ENCODE measurements at regions not wholly inside any gene's neighbourhood (a gene's known extent, or its start where the extent isn't known, plus 50 kb on each side); places are given as distances from the start of the nearest gene placed in this dataset.
"Not testable (repeated sequence)": the region's sequence is repeated elsewhere in the genome, so short reads cannot be mapped to it uniquely, and the experiment has no call there.

DNA sequence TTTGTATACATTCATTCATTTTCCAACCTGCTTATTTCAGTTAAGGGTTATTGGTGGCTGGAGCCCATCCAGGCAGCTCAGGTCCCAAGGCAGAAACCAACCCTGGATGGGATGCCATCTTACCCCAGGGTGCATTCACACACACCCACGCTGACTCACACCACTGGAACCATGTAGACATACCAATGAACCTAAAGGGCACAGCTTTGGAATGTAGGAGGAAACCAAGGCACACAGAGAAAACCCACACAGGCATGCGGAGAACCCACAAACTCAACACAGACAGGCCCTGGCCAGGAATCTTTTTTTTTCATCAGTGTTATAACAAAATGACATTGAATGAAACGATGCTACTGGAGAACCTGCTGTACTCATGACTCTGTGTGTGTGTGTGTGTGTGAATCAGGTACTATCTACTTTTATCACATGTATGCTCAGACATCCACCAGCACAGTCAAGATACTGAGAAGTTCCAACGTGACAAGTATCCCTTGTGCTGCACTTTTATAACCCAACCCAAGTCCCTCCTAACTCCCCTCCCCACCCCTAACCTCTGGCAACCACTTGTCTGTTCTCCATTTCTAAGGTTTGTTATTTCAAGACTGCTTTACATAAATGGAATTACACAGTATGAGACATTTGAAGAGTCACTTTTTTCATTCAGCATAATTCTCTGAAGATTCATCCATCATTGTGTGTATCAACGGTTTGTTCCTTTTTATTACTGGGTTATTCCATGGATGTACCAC lies 286.8 kb upstream of the PLD5 start:
- no peak for DNase-seq

DNA sequence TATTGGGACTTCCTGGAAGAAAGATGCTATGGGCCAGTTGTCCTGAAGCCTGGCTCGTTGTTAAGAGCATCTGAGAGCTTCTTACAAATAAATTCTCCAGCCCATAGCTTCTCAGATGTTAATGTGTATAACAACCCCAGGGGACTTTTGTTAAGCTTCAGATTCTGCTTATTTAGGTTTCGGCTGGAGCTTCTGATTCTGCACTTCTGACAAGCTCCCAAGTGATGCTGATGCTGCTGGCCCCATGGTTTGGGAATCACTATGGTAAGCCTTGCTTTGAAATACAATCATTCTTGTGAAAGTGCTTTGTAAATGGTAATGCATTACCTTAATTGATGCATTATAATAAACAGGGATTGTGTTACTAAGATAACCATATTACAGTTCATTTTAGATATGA lies 281.8 kb upstream of the PLD5 start:
- DNase-seq: no peak

DNA sequence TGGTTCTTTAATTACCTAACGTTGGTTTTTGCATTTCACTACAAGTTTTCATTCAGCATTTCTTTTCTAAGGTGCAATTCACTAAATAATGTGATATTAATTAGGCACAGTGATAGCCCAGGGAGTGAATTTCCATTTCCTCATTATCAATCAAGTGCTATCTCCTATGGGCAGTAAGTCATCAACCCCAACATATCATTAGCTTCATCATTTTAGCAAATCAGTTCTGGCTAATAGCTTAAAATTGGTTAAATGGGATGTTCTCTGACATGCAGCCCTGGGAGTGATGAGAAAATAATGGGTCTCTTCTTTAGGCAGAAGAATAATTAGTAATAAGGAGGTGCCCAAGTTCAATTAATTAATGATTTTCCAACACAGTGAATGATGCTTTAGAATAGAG lies 280.9 kb upstream of the PLD5 start:
- not testable (repeated sequence) for DNase-seq

DNA sequence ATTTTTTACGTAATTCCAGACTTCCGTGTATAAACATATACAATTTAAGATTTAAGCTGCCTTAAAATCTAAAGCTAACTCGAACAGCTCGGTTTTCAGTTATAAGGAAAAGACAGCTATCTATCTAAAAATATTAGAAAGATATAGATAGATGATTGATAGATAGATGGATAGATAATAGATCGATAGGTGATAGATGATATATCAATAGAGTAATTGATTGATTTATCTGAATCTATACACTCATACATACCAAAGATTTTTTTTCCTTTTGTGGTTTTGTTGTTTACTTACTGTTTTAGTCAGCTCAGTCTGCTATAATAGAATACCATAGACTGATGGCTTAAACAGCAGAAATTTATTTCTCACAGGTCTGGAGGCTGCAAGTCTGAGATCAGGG lies 278.5 kb upstream of the PLD5 start:
- DNase-seq: no peak

DNA sequence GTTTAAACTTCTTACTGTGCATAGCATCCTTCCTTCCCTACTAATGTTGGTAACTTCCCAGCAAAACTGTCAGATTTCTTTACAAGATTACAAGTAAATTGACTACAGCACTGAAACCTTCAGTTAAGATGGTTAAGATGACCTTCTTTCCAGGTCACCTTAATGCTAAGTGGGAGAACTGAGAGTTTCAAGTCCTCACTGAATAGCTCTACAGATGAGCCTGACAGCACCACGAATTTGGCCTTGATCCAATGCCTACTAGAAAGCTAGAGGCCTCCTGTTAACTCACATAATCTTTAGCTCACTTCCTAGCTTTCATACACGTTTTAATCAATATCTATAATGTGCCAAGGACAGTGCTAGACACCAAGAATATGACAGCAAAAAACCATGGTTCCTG lies 276.0 kb upstream of the PLD5 start:
- no peak for DNase-seq

DNA sequence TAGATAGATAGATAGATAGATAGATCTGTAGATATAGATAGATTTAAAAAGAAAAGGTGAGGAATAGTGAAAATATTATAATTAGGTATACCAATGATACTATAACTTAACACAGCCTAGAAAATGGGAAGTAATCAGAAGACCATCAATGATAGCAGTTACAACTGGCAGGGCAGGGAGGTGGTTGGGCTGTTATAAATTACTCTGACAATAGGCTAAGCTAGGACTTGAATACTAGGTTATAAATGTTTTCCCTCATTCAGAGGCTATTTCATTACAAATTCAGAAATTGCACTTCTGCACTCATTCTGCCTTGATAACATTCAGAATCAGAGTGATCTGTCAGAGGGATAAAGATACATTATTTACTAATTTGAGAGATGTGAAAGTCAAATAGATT lies 273.4 kb upstream of the PLD5 start:
- no peak for DNase-seq

DNA sequence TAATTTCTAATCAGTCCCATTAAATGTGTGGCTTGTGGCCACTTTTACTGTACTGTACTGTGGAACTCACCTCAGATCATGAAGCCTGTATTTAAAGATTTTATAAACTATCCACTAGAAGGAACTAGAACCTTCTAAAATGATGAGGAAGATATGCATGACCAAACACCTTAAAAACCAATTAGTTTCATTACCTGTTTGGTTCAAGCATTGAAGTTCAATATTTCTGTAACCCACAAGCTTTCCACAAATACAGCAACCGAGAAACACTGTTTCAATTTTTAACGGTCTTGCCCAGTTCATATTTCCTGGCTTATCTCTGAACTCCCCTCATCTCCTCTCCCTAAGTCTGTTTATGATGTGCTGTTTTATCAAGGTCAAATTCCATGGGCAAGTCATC lies 264.3 kb upstream of the PLD5 start:
- DNase-seq: no peak

DNA sequence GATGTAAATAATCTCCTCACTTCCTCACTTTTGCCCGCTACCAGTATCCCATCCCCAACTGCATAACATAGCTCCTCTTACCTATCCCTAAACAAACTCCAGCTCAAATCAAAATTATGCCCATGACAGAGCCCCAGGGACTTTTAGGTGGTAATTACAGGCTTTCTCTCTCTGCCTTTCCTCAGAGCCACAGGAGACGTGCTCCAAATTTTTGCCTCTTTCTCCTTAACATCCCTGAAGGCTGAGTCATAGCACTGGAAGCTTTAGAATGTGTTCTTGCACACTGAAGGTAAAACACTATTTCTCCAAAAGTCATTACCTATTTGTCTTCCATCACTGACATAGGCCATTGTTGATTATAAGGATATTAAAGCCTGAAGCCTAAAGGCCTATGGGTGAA lies 263.5 kb upstream of the PLD5 start:
- DNase-seq: no peak

DNA sequence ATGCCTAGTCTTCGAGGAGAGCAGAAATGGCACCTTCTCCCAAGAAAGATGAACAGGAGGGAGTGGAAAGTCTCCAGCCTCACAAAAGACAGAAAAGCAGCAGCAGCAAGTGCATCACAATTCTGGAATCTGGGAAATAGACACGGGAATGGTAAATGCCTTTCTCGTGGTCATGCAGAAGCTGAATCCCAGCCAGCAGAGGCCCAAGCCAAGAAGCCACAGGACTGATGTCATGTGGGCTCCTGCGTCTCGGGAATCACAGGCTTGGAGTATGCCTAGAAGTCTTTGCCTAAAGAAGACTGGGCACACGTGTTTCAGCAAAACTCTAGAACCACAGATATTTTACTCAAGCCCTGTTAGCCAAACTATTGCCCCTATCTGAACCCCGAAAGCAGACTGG lies 260.3 kb upstream of the PLD5 start:
- DNase-seq: no peak

DNA sequence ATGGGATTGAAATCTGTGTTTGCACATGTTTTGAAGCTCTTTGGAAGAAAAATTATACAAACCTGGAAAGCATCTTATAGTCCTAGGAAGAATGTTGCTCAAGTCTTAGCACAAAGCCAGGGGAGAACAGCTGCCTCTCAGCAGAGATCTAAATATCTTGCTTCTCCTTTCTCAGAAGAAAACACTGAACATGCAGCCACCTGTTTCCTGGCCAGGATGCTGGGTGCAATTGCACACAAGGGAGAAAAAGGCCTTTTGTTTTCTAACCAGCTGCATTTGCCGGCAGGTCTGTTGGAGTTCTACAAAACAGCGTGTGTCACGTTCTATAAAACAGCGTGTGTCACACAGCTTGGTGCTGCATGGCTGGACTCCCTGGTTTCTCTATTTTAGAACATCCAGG lies 259.6 kb upstream of the PLD5 start:
- DNase-seq: peak; percentile 45

DNA sequence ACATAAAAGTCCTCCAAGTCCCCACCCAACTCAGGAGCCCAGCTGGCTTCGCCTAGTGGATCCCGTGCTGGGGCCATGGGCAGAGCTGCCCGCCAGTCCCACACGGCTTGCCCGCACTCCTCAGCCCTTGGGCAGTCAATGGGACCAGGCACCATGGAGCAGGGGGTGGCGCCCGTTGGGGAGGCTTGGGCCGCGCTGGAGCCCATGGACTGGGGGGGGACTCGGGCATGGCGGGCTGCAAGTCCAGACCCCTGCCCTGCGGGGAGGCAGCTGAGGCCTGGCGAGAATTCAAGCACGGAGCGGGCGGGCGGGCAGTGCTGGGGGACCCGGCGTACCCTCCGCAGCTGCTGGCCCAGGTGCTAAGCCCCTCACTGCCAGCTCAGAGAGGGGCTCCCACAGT lies 249.8 kb upstream of the PLD5 start:
- DNase-seq: no peak

DNA sequence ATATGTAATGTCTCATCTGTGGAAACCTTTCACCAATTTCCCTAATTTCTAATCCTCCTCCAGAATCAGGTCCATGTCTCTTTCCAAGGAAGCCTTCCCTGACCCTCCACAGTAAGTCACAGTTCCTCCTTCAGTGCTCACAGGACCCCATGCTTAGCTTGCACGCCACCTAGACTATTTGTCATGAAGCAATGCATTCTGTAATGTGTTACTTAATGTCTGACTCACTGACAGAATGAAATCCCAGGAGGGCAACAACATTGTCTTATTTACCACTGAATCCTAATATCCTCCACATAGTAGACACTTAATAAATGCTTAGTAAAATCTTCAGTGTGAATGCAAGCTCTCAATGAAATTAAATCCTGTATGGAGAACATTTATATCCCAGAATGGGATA lies 245.9 kb upstream of the PLD5 start:
- DNase-seq: no peak

DNA sequence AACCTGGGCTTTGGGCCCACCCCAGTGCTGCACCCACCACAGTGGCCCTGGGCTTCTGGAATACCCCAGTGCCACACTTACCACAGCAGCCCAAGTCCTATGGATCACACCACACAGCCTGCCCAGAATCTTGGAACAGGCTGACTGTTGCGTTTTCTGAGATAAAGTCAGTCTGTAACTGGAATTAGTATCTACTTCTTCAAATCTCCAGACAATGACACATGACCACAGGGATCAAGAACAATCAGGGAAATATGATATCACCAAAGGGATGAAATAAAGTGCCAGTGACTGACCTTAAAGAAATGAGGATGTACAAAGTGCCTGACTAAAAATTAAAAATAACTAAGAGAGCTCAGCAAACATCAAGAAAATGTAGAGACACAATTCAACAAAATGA lies 239.7 kb upstream of the PLD5 start:
- DNase-seq: no peak

DNA sequence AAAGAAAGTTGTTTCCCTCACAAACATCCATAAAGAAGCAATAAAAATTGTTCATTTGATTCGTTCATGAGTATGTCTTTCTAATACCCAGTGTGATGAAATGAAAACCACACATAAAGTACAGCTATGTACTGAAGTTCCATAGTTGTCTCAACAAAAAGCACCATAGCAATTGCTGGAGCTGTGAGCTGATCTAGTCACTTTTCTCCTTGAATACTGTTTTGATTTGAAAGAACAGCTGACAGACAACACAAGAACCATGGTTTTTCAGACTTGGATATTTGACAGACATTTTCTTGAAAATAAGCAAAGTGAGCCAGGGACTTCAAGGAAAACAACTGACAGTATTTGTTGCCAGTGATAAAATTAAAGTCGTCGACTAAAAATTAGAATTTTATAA lies 237.1 kb upstream of the PLD5 start:
- DNase-seq: no peak

DNA sequence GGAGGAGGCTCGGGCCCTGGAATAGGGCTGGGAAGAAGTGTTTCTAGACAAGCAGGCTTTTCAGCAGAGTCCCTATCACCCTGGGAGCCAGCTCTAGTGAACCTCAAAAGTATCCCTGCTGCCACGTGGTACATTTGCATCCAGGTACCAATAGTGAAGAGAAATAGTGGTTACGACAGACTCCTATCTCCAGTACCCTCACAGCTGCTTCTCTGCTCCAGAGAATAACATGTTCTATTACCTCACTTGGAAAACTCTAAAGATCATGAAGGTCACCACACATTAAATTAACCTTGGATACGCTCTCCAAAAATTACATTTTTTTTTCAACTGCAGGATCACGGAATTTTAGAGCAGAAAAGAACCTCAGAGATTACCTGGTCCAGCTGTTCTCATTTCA lies 230.4 kb upstream of the PLD5 start:
- no peak for DNase-seq

DNA sequence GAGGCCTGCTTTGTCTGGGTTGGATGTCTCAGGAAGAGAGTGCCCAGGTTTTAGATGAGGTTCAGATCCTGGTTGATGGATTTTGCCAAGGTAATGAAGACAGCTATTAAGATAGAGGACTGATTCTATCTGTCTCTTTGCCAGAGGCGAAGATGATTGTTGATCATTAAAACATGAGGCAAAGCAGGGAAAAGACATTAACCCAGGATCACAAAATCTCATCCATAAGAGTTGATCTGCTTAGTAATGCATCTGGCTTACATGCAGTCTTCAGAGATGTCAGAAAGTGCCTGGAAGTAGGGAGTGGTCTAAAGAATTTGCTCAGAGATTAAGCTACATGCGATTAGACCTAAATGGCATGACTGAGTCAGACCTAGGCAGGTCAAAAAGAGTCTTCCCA lies 229.6 kb upstream of the PLD5 start:
- DNase-seq: no peak

DNA sequence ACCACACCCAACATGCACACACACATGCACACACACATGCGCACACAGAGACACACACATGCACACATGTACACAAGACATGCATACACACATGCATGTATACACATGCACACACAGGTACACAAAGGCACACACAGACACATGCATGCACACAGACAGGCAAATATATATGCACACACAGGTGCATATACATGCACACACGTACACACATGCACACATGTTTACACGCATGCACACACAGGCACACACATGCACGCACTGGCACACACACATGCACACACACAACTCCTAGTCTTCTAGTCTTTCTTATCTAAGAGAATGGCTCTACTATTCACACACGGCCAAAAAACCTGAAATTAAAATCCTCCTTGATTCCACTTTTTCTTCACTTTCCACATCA lies 222.7 kb upstream of the PLD5 start:
- DNase-seq: no peak

DNA sequence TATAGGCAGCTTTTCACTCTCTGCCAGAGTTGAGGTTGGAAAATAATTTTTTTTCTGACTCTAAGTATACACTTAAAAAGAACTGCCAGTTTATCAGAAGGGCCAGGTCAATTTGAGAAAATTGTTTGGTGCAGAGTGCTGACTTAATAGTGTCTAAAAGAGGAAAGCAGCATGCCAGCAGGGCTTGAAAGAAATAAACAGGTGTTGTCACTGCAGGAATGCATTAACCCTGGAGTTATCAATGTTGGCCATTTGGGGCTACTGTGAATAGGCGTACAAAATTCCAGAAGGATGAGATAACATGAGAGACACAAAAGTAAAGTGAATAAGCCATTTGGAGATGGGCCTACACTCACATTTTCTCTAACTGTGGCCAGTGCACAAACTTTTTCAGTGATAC lies 220.6 kb upstream of the PLD5 start:
- DNase-seq: no peak

DNA sequence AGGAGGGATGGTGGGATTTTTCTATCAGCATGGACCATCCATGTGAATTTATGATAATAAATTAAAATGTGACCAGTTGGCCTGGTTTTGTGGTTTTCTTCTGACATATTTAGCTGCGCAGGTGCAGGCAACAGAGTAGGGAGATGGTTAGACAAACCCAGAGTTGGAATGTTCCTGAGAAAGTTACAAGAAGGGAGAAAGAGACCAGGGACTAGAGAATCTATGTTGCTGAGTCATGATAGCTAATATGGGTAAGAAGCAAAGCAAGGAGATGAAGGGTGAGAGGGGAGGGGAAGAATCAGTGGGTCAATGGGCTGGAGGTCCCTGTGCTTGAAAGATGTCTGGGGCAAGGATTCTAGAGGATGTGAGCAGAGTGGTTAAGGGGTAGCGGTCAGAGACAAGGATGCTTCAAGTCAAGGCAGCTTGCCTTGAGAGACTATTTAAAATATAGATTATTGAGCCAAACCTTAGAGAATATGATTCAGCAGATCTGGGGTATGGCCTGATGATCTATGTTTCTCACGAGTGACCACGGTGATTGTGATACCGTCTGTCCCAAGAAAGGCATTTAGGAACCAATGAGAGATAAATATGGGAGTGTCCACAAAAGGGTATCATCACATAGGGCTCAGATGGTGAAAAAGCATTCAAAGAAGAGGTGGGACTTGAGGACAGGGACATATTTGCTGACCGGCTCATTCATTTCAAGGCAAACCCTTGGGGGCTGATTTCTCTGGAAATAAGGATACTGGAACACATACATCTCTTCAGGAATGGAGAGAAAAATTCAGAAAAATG lies 219.7 kb upstream of the PLD5 start:
- DNase-seq: no peak

DNA sequence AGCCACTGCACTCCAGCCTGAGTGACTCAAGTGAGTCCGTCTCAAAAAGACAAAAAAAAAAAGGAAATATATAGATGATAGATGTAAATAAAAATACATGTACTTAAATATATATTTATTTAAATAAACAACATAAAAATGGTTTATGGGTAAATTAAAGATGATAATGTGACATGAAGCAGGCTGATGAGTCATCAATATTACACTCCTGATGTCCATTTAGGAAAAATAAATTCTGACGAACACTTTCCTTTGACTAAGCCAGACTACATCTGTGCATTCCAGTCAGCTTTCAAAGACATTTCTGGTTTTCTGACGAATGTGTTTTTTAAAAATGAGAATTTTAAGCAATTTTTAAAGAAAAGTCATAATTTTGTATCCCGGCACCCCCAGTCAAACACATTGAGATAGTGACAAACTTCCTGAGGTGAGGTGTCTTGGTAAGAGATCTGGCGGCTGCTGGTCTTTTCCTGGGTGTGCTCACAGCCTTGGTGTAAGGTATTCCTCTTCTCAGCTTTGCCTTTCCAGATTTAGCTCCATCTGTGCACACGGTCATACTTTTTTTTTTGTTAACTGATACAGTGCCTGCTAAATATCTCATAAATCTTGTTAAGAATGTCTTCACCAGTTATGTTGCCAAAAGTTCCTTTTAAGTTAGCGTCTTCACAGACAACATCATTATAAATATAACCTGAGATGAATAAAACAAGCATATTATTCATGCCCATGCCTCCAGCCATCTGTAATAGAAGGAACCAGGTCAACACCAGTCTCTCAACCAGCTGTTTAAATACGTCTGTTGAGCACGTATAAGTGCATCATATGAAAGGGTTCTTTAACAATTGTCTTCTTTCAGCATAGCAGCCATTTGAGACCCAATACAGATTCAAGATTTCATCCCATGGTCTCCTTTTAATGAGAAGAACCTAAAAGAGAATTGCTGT lies 214.5 kb upstream of the PLD5 start:
- no peak for DNase-seq

DNA sequence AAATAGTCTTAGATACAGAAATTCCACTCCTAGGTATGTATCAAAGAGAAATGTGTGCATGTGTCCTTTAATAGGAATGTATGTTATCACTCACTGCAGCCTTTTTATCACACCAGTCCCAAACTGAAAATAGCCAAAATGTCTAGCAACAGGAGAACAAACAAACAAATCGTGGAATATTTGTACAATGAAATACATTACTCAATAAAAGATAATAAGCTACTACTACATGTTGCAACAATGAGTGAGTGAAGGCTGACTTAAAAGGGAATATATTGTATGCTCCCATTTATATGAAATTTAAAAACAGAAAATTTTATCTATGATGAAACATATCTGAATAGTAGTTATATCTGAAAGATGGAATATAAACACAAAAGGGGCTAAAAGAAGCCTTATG lies 212.1 kb upstream of the PLD5 start:
- no peak for DNase-seq

DNA sequence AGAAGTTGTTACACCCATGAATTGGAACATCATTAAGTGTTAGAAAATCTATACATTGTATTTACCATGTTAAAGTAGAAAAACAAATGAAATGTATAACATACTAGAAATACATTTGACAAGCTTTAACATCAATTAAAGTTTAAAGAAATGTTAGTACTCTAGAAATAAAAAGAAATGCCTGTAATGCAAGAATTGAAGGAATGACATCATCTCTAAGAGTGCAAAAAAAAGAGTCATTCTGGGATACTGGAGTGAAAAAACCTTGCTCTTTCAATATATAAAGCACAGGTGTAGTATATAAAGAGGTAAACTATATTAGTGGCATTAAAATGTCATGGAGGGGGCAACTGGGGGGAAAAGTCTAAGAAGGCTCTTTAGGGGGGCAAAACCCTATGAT lies 210.8 kb upstream of the PLD5 start:
- no peak for DNase-seq

DNA sequence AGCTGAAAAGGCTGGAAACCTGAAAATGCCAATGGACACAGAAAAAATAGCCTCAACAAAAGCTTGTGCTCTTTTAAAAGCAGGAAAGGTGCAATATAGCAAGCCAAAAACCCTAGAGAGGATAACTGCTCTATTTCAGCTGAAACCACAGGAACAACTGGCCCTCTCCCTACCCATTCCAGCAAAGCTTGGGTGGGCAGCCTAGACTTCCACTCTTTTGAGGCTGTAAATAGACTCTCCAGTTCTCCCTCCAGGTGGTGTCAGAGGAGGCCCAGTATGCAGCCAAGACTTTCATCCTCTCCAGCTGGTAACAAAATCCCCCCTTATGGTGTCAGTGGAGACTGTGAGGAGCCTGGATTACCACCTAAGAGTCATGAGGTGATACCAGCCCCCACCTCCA lies 206.9 kb upstream of the PLD5 start:
- no peak for DNase-seq

DNA sequence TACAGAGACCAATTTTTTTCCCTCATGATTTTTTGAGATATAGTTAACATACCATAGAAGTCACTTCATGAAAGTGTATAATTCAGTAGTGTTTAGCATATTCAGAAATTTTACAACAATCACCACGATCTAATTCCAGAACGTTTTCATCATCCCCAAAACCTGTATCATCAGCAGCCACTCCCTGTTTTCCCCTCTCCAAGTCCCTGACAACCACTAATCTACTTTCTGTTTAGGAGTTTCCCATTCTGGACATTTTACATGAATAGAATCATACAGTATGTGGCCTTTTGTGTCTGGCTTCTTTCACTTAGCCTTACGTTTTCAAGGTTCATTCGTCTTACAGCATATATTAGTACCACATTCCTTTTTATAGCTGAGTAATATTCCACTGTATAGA lies 204.2 kb upstream of the PLD5 start:
- DNase-seq: no peak
